ENCODE measurements at regions not wholly inside any gene's neighbourhood (a gene's known extent, or its start where the extent isn't known, plus 50 kb on each side); places are given as distances from the start of the nearest gene placed in this dataset.

DNA sequence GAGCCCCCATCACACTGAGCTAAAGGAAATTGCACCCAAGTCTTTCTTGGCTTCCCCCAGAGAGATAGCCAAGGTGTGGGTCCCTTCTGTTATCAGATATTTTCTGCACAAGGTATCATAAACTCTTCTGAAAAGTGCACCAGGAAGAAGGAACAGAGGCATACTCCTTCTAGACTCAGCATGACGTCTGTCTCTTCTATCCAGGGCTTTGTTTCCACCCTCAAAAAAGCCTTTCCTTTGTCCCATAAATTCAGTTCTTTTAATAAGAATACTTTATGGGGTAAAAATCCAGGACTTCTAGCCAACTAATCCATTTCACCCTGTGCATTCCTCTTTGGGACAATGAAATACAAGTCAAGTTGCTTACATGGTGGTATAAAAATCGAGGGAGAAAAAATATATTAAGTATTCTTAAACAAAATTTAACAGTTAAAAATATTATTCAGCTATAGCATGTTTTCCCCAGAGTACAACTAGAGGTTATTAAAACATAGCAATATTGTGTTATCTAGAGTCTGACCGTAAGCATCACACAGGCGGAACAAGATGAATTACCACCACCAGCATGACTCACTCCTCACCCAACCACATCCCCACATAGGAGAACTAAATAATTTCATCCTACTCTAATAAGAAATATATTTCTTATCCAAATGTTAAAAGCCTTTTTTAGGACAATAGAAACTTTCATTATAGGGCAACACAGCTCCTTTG lies 79.9 kb upstream of the GPC6 start:
- ChIA-PET CTCF (interaction anchor here (1.4 kb wide), 1 partner anchor 8 kb away, joined by 3 read pairs; no protein-coding TSS in a partner anchor), POLR2A (ENCODE audit: unreplicated experiment) (no interaction called here)
- Histone ChIP-seq H3K79me1 (ENCODE audit: low read depth in 1 of 2, low read length in 2 of 2) (no peaks in the 10 kb centered on the region), H4K8ac (ENCODE audit: low read depth in 2 of 2, low read length in 2 of 2) (no peak overlapping the region), H2BK20ac (ENCODE audit: low read depth, low read length) (no peak overlapping the region), H3K9ac (ENCODE audit: low read depth, low read length) (no peak overlapping the region), H3K9me1 (ENCODE audit: insufficient read depth, low read length) (no peaks in the 10 kb centered on the region), H3K14ac (replicated peaks; ENCODE audit: low read depth, low read length) (no peak overlapping the region), H2AK5ac (ENCODE audit: low read depth, low read length) (no peak overlapping the region), H3K27me3 (ENCODE audit: control insufficient read depth, insufficient read depth, low read length) (no peaks in the 10 kb centered on the region), H3K18ac (ENCODE audit: low read depth, low read length) (no peak overlapping the region; the same call in 1 of the 2 replicates), H3K36me3 (ENCODE audit: control insufficient read depth, insufficient read depth, low read length) (no peaks in the 10 kb centered on the region), H3K4me1 (ENCODE audit: control insufficient read depth, insufficient read depth, low read length) (peaks cover 3% of the 10 kb centered on the region; the same call in 1 of the 2 replicates), H3K23ac (ENCODE audit: low read depth, low read length) (no peak overlapping the region), H3K56ac (ENCODE audit: extremely low read depth, insufficient read depth, low read length) (no peak overlapping the region), H4K20me1 (ENCODE audit: insufficient read depth, low read length) (no peaks in the 10 kb centered on the region), H2AK9ac (replicated peaks; ENCODE audit: low read depth, low read length, poor library complexity) (no peak overlapping the region), H2BK120ac (ENCODE audit: low read depth, low read length) (no peak overlapping the region), H3K4me2 (ENCODE audit: low read depth, low read length) (peak overlapping the region; percentile 66; the same call in 1 of the 2 replicates), H3K4me3 (ENCODE audit: insufficient read depth, low read depth, low read length) (no peak overlapping the region), H3K9me3 (ENCODE audit: control insufficient read depth, insufficient read depth, low read length) (no peaks in the 10 kb centered on the region), H2BK15ac (ENCODE audit: low read depth, low read length) (no peak overlapping the region), H4K91ac (ENCODE audit: insufficient read depth, low read depth, low read length) (no peak overlapping the region), H4K5ac (ENCODE audit: low read depth, low read length) (peak overlapping the region; percentile 23; the same call in 1 of the 2 replicates), H3K4ac (ENCODE audit: low read depth, low read length) (no peak overlapping the region), H2AFZ (replicated peaks; ENCODE audit: low read length, poor library complexity) (no peak overlapping the region), H3K27ac (ENCODE audit: insufficient read depth, low read length) (no peak overlapping the region), H2BK5ac (ENCODE audit: low read depth, low read length, poor library complexity, severe bottlenecking) (no peak overlapping the region)
- DNase-seq, result peak; percentile 90
- no CpG with 5 or more reads among the region's 4 CpGs for WGBS, 2 experiments (ENCODE audit: extremely low coverage in 2 of 2, insufficient read length in 1 of 2)
- BruUV-seq (replicated peaks), result no TSS peak
- peak; percentile 77 for ATAC-seq (ENCODE audit: low read depth)
- TF ChIP-seq, protein P1, sequence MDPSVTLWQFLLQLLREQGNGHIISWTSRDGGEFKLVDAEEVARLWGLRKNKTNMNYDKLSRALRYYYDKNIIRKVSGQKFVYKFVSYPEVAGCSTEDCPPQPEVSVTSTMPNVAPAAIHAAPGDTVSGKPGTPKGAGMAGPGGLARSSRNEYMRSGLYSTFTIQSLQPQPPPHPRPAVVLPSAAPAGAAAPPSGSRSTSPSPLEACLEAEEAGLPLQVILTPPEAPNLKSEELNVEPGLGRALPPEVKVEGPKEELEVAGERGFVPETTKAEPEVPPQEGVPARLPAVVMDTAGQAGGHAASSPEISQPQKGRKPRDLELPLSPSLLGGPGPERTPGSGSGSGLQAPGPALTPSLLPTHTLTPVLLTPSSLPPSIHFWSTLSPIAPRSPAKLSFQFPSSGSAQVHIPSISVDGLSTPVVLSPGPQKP (IDR thresholded peaks at IDR 0.05; ENCODE audit: borderline replicate concordance, low read depth, low read length), result no peak
- TF ChIP-seq BHLHE40 (IDR thresholded peaks at IDR 0.05; ENCODE audit: low read depth, low read length), result 0 out of 2 replicates have a peak, but pooled peaks have one; percentile 9
- no peak for TF ChIP-seq NFE2L2 (IDR thresholded peaks at IDR 0.05; ENCODE audit: low read depth, low read length)
- TF ChIP-seq MXI1 (IDR thresholded peaks at IDR 0.05; ENCODE audit: borderline replicate concordance, low read depth, low read length), result no peak
- TF ChIP-seq, protein P2, sequence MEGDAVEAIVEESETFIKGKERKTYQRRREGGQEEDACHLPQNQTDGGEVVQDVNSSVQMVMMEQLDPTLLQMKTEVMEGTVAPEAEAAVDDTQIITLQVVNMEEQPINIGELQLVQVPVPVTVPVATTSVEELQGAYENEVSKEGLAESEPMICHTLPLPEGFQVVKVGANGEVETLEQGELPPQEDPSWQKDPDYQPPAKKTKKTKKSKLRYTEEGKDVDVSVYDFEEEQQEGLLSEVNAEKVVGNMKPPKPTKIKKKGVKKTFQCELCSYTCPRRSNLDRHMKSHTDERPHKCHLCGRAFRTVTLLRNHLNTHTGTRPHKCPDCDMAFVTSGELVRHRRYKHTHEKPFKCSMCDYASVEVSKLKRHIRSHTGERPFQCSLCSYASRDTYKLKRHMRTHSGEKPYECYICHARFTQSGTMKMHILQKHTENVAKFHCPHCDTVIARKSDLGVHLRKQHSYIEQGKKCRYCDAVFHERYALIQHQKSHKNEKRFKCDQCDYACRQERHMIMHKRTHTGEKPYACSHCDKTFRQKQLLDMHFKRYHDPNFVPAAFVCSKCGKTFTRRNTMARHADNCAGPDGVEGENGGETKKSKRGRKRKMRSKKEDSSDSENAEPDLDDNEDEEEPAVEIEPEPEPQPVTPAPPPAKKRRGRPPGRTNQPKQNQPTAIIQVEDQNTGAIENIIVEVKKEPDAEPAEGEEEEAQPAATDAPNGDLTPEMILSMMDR (conservative IDR thresholded peaks at IDR 0.05; ENCODE audit: low read depth, low read length), result no peak
- no peak for TF ChIP-seq RAD21 (IDR thresholded peaks at IDR 0.05; ENCODE audit: low read length)
- peak; percentile 67 for TF ChIP-seq FOS (IDR thresholded peaks at IDR 0.05; ENCODE audit: low read depth, low read length)
- no peak for TF ChIP-seq SMC3 (IDR thresholded peaks at IDR 0.05; ENCODE audit: low read depth, low read length)
- no peak for TF ChIP-seq RFX5 (IDR thresholded peaks at IDR 0.05; ENCODE audit: low read depth, low read length)
- no peak for TF ChIP-seq RCOR1 (IDR thresholded peaks at IDR 0.05; ENCODE audit: insufficient replicate concordance, low read length)
- TF ChIP-seq MAFK (IDR thresholded peaks at IDR 0.05; ENCODE audit: low read depth, low read length), result no peak
- intact Hi-C loops (cut with micrococcal nuclease), result no loop called here
- dilution Hi-C loops (cut with HindIII; ENCODE audit: low sequenced_read_pairs, unreplicated experiment), result no loop called here
- in situ Hi-C loops (cut with MboI; ENCODE audit: low sequenced_read_pairs), result no loop called here
